ENCODE measurements at regions not wholly inside any gene's neighbourhood (a gene's known extent, or its start where the extent isn't known, plus 50 kb on each side); places are given as distances from the start of the nearest gene placed in this dataset.

DNA sequence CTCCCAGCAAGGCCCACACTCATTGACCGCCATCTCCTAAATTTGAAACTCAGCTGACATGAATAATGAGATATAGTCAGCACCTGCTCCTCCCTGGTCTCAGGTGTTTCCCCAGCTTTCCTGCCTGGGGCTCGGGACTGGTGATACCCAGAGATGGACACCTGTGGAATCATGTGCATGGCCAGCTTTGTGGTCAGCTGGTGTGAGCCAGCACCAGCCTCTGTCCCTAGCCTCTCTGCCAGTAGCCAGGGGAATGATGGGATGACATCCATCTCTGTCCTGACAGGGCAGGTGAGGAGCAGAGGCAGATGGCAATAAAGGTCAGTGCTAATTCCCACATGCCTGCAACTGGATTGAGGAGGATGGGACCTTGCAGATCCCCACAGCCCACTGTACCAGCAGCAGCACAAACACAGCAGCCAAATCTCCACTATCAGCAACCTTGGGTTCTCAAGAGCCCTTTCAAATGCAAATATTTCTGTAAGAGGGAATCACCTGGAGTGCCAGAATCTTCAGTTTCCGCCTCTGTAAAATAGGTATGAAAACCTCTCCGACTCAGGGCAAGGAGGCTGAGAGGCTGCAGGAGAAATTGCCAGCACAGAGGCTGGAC is 329.2 kb upstream of the ZMIZ1 start:
- Histone ChIP-seq H3K27me3 (ENCODE audit: insufficient read depth, low read length, poor library complexity, severe bottlenecking) (no peaks in the 10 kb centered on the region), H3K36me3 (ENCODE audit: insufficient read depth, low read length) (no peaks in the 10 kb centered on the region), H3K9me3 (ENCODE audit: low read length) (no peaks in the 10 kb centered on the region), H3K27ac (ENCODE audit: low read depth, low read length) (no peak overlapping the region), H3K4me3 (ENCODE audit: low read length) (no peak overlapping the region), H3K4me1 (ENCODE audit: insufficient read depth, low read length) (peaks cover 12% of the 10 kb centered on the region)
- H3K27me3 Mint-ChIP-seq = peaks cover 9 to 17% of the 10 kb centered on the region in 2 donors
- no peaks in the 10 kb centered on the region for H3K9me3 Mint-ChIP-seq
- no peaks in the 10 kb centered on the region for H3K36me3 Mint-ChIP-seq
- POLR2A ChIA-PET = no interaction called here
- H3K4me1 Mint-ChIP-seq = peaks cover 2 to 14% (median 8%) of the 10 kb centered on the region in 3 donors
- no peak overlapping the region for H3K4me3 Mint-ChIP-seq
- no peak for DNase-seq
- CTCF ChIA-PET = no interaction called here
- no peak overlapping the region for H3K27ac Mint-ChIP-seq

GRCh38 chr10:78740976-78741915 is 327.5 kb upstream of the ZMIZ1 start:
- no peaks in the 10 kb centered on the region for H3K9me3 Mint-ChIP-seq
- H3K27me3 Mint-ChIP-seq = peaks cover 4 to 9% of the 10 kb centered on the region in 2 donors
- H3K4me3 ChIP-seq (ENCODE audit: low read length) = no peak overlapping the region
- no peaks in the 10 kb centered on the region for H3K9me3 ChIP-seq (ENCODE audit: low read length)
- CTCF ChIA-PET = no interaction called here
- no peaks in the 10 kb centered on the region for H3K27me3 ChIP-seq (ENCODE audit: insufficient read depth, low read length, poor library complexity, severe bottlenecking)
- H3K4me1 ChIP-seq (ENCODE audit: insufficient read depth, low read length) = peaks cover 12% of the 10 kb centered on the region
- no peak for DNase-seq
- no peaks in the 10 kb centered on the region for H3K36me3 ChIP-seq (ENCODE audit: insufficient read depth, low read length)
- POLR2A ChIA-PET = no interaction called here
- no peaks in the 10 kb centered on the region for H3K36me3 Mint-ChIP-seq
- H3K27ac Mint-ChIP-seq = no peak overlapping the region
- no peak overlapping the region for H3K27ac ChIP-seq (ENCODE audit: low read depth, low read length)
- H3K4me3 Mint-ChIP-seq = no peak overlapping the region
- peaks cover 2 to 14% (median 8%) of the 10 kb centered on the region in 3 donors for H3K4me1 Mint-ChIP-seq

- peaks cover 12% of the 10 kb centered on the region for H3K4me1 ChIP-seq (ENCODE audit: insufficient read depth, low read length)
- CTCF ChIA-PET = no interaction called here
- Mint-ChIP-seq H3K27me3 (peaks cover 9% of the 10 kb centered on the region in 2 donors), H3K4me1 (peaks cover 2 to 14% (median 8%) of the 10 kb centered on the region in 3 donors), H3K9me3 (no peaks in the 10 kb centered on the region), H3K36me3 (no peaks in the 10 kb centered on the region), H3K4me3 (no peak overlapping the region), H3K27ac (no peak overlapping the region)
- no peak for DNase-seq
- H3K36me3 ChIP-seq (ENCODE audit: insufficient read depth, low read length) = no peaks in the 10 kb centered on the region
- H3K4me3 ChIP-seq (ENCODE audit: low read length) = no peak overlapping the region
- no peaks in the 10 kb centered on the region for H3K27me3 ChIP-seq (ENCODE audit: insufficient read depth, low read length, poor library complexity, severe bottlenecking)
- no peaks in the 10 kb centered on the region for H3K9me3 ChIP-seq (ENCODE audit: low read length)
- POLR2A ChIA-PET = no interaction called here
- no peak overlapping the region for H3K27ac ChIP-seq (ENCODE audit: low read depth, low read length)
Observed at GRCh38 chr10:78742406-78742729, 326.4 kb upstream of the ZMIZ1 start.

DNA sequence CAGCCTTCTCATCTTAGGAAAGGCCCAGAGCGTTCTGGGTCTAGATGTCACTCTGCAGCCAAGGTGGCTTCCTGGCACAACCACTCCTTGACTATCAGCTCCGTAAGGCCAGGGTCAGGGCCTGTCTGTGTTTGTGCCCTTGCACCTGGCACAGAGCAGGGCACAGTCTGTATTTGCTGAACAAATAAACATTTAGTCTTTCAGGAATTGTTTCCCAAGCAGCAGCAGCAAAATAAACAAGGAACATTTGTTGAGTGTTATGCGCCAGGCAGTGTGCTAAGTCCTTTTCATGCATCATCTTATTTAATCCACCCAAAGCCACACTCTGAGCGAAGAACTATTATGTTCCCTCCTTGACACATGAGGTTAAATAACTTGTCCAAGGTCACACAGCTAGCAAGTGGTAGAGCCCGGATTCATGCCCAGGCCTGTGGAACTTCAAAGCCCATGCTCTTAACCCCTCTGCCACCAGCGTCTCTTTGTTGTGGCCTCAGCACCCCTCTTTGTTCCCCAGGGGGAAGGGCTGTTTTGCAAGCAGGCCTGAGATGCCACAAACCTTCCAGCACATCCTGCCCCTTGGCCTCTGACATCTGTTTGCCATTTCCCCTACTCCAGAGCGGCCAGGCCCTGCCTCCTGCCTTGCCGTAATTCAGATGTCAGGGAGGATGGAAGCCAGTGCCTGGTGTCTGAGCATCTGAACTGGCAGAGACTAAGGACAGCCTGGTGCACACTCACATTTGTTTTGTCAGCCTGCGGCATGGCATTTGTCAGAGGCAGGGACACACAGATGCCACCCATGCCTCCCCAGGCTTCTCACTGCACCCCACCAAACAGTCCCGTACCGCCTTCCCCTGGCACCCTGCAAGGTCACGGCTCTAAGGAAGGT is 325.8 kb upstream of the ZMIZ1 start:
- Histone ChIP-seq H3K4me3 (ENCODE audit: low read length) (no peak overlapping the region), H3K27me3 (ENCODE audit: insufficient read depth, low read length, poor library complexity, severe bottlenecking) (no peaks in the 10 kb centered on the region), H3K4me1 (ENCODE audit: insufficient read depth, low read length) (peaks cover 12% of the 10 kb centered on the region), H3K36me3 (ENCODE audit: insufficient read depth, low read length) (no peaks in the 10 kb centered on the region), H3K27ac (ENCODE audit: low read depth, low read length) (no peak overlapping the region), H3K9me3 (ENCODE audit: low read length) (no peaks in the 10 kb centered on the region)
- H3K9me3 Mint-ChIP-seq = no peaks in the 10 kb centered on the region
- peaks cover 2 to 14% (median 8%) of the 10 kb centered on the region in 3 donors for H3K4me1 Mint-ChIP-seq
- H3K27ac Mint-ChIP-seq = peak overlapping the region in 1 of 8 donors; percentile 27
- H3K27me3 Mint-ChIP-seq = peaks cover 8 to 10% of the 10 kb centered on the region in 2 donors
- H3K36me3 Mint-ChIP-seq = no peaks in the 10 kb centered on the region
- ChIA-PET CTCF (interaction anchor here (0.6 kb wide), 1 partner anchor 430 kb away, joined by 3 read pairs; no protein-coding TSS in a partner anchor), POLR2A (no interaction called here)
- peak in 2 of 5 donors; percentile 13 to 47 for DNase-seq
- H3K4me3 Mint-ChIP-seq = no peak overlapping the region

GRCh38 chr10:78744056-78744455 is 324.7 kb upstream of the ZMIZ1 start:
- no peak overlapping the region for H3K4me3 Mint-ChIP-seq

DNA sequence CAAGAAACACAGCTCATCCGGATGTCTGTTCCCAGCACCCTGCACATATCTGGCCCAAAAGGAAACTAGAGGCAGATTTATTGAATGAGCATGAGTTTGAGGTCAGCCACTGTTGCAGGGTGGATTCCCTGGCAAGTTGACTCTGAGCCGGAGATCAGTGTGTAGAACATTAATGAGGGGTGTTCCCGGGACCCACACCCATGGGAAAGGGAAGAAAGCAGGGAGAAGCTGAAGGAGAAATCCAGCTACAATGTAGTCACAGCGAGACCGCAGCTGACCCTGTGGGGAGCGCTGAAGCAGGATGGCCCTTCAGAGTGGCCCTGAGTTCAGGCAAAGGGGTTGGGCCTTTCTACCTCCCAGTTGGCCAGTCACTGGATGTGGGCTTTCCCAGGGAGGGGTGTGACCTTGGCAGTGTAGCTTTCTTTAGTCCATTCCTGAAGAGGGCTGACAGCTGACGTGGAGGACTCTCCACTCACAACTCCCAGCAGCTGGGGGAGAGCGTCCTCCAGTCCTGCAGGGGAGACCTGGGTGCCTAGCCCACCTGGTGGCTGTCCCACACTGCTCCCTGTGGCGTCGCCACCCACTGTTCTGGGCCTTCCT is 324.2 kb upstream of the ZMIZ1 start:
- Histone ChIP-seq H3K27ac (ENCODE audit: low read depth, low read length) (no peak overlapping the region), H3K4me1 (ENCODE audit: insufficient read depth, low read length) (peaks cover 12% of the 10 kb centered on the region), H3K27me3 (ENCODE audit: insufficient read depth, low read length, poor library complexity, severe bottlenecking) (no peaks in the 10 kb centered on the region), H3K9me3 (ENCODE audit: low read length) (no peaks in the 10 kb centered on the region), H3K36me3 (ENCODE audit: insufficient read depth, low read length) (no peaks in the 10 kb centered on the region), H3K4me3 (ENCODE audit: low read length) (no peak overlapping the region)
- peaks cover 2 to 14% (median 8%) of the 10 kb centered on the region in 3 donors for H3K4me1 Mint-ChIP-seq
- ChIA-PET CTCF (no interaction called here), POLR2A (no interaction called here)
- no peaks in the 10 kb centered on the region for H3K9me3 Mint-ChIP-seq
- no peak overlapping the region for H3K27ac Mint-ChIP-seq
- DNase-seq = no peak
- peaks cover 16 to 18% of the 10 kb centered on the region in 2 donors for H3K27me3 Mint-ChIP-seq
- H3K4me3 Mint-ChIP-seq = no peak overlapping the region
- no peaks in the 10 kb centered on the region for H3K36me3 Mint-ChIP-seq

More at GRCh38 chr10:78744056-78744455, 324.7 kb upstream of the ZMIZ1 start:
- H3K4me1 ChIP-seq (ENCODE audit: insufficient read depth, low read length) = peaks cover 12% of the 10 kb centered on the region
- H3K4me3 ChIP-seq (ENCODE audit: low read length) = no peak overlapping the region
- H3K4me1 Mint-ChIP-seq = peaks cover 2 to 14% (median 8%) of the 10 kb centered on the region in 3 donors
- peaks cover 13 to 15% of the 10 kb centered on the region in 2 donors for H3K27me3 Mint-ChIP-seq
- H3K27ac ChIP-seq (ENCODE audit: low read depth, low read length) = no peak overlapping the region
- H3K27me3 ChIP-seq (ENCODE audit: insufficient read depth, low read length, poor library complexity, severe bottlenecking) = no peaks in the 10 kb centered on the region
- ChIA-PET POLR2A (no interaction called here), CTCF (no interaction called here)
- no peak for DNase-seq
- no peaks in the 10 kb centered on the region for H3K36me3 Mint-ChIP-seq
- no peaks in the 10 kb centered on the region for H3K9me3 ChIP-seq (ENCODE audit: low read length)
- no peak overlapping the region for H3K27ac Mint-ChIP-seq
- H3K9me3 Mint-ChIP-seq = no peaks in the 10 kb centered on the region
- H3K36me3 ChIP-seq (ENCODE audit: insufficient read depth, low read length) = no peaks in the 10 kb centered on the region

DNA sequence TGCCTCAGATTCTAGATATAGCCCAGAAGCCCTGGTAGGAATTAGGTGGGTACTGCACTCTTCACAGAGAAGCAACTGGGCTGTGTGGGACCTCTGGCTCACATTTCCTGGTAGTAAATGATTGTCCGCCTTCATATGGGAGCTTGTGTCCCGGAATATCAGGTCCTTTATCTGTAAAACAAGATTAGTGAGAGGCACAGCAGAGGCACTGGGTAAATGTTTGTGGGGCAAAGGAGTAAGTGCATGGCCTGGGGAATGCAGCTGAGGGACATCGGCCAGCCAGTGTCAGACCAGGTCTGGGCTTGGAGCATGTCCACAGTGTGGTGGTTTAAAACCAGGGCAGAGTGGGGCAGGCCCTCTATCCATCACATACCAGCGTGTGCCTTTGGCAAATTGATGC is 323.3 kb upstream of the ZMIZ1 start:
- Histone ChIP-seq H3K4me1 (ENCODE audit: insufficient read depth, low read length) (peaks cover 12% of the 10 kb centered on the region), H3K4me3 (ENCODE audit: low read length) (no peak overlapping the region), H3K36me3 (ENCODE audit: insufficient read depth, low read length) (no peaks in the 10 kb centered on the region), H3K27ac (ENCODE audit: low read depth, low read length) (no peak overlapping the region), H3K9me3 (ENCODE audit: low read length) (no peaks in the 10 kb centered on the region), H3K27me3 (ENCODE audit: insufficient read depth, low read length, poor library complexity, severe bottlenecking) (no peaks in the 10 kb centered on the region)
- Mint-ChIP-seq H3K36me3 (no peaks in the 10 kb centered on the region), H3K9me3 (no peaks in the 10 kb centered on the region), H3K27me3 (peaks cover 18% of the 10 kb centered on the region in 2 donors), H3K4me3 (no peak overlapping the region), H3K27ac (no peak overlapping the region), H3K4me1 (peaks cover 2 to 14% (median 8%) of the 10 kb centered on the region in 3 donors)
- DNase-seq = no peak
- CTCF ChIA-PET = no interaction called here
- POLR2A ChIA-PET = no interaction called here

Measured in CD8-positive, alpha-beta memory T cell (primary cell).